ENCODE measurements at regions not wholly inside any gene's neighbourhood (a gene's known extent, or its start where the extent isn't known, plus 50 kb on each side); places are given as distances from the start of the nearest gene placed in this dataset.

DNA sequence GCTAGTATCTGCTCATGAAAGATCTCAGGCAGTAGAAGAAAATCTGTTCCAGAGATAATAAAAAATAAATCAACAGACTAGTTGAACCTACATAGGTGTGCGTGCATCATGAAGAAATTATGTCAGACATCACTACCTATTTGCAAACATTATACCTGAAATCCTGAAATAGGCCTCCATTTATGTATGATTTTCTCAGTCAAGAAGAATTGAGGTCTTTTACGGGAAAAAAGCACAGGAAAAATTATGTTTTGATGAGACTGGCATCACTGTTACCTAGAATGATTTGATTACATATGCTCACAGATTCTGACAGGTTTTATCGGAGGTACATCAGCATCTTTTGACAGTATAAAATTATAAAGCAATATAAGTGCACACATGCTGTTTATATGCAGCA, 1570.5 kb upstream of the NUDT12 start:
- TF ChIP-seq GATA2 (IDR thresholded peaks at IDR 0.05; ENCODE audit: low read depth, low read length) (no peak), GATA3 (IDR thresholded peaks at IDR 0.05; ENCODE audit: low read depth, low read length) (no peak)
